ENCODE measurements at regions not wholly inside any gene's neighbourhood (a gene's known extent, or its start where the extent isn't known, plus 50 kb on each side); places are given as distances from the start of the nearest gene placed in this dataset.
"Not testable (repeated sequence)": the region's sequence is repeated elsewhere in the genome, so short reads cannot be mapped to it uniquely, and the experiment has no call there.

- DNase-seq (ENCODE audit: low read depth) = no peak
Measured at GRCh38 chr14:103271189-103271588, 62.8 kb upstream of the EIF5 start.

- DNase-seq (ENCODE audit: low read depth) = no peak
Measured at GRCh38 chr14:103273145-103273744, 60.8 kb upstream of the EIF5 start.

GRCh38 chr14:103273745-103274615 is 60.1 kb upstream of the EIF5 start:
- no peak for DNase-seq (ENCODE audit: low read depth)

GRCh38 chr14:103275000-103275399 is 59.0 kb upstream of the EIF5 start:
- DNase-seq (ENCODE audit: low read depth) = no peak

- DNase-seq (ENCODE audit: low read depth) = no peak
Measured at GRCh38 chr14:103277931-103278330, 56.1 kb upstream of the EIF5 start.

GRCh38 chr14:103279142-103280025 is 54.7 kb upstream of the EIF5 start:
- DNase-seq (ENCODE audit: low read depth) = no peak

GRCh38 chr14:103280278-103280928 is 53.6 kb upstream of the EIF5 start:
- DNase-seq (ENCODE audit: low read depth) = no peak

- DNase-seq (ENCODE audit: low read depth) = no peak
Measured at GRCh38 chr14:103281496-103282231, 52.4 kb upstream of the EIF5 start.

- not testable (repeated sequence) for DNase-seq (ENCODE audit: low read depth)
Measured at GRCh38 chr14:103282309-103282708, 51.7 kb upstream of the EIF5 start.

- no peak for DNase-seq (ENCODE audit: low read depth)
Measured at GRCh38 chr14:103282932-103283331, 51.1 kb upstream of the EIF5 start.

GRCh38 chr14:103283916-103284315 is 50.1 kb upstream of the EIF5 start:
- no peak for DNase-seq (ENCODE audit: low read depth)

Data from activated T-cell treated with anti-CD3 and anti-CD28 coated beads for 1 hour (primary cell).